SK-N-SH treated with all-trans-retinoic acid at 6 μM for 48 hours (cell line): ENCODE measurements at regions not wholly inside any gene's neighbourhood (a gene's known extent, or its start where the extent isn't known, plus 50 kb on each side); places are given as distances from the start of the nearest gene placed in this dataset.

ENCODE experiments used
- ESRRG ChIP-seq: fragments of 250-450 bp; sonication (Bioruptor Pico); IDR thresholded peaks from 2 replicates; pipeline ENCODE4 v1.6.1; 2021; ENCODE audit warnings: mild to moderate bottlenecking
- OSR1 ChIP-seq: fragments of 250-450 bp; sonication (Bioruptor Pico); IDR thresholded peaks from 2 replicates; pipeline ENCODE4 v1.8.0; 2022; ENCODE audit warnings: moderate library complexity, mild to moderate bottlenecking, inconsistent platforms
- ZFP3 ChIP-seq: fragments of 250-450 bp; sonication (Bioruptor Pico); IDR thresholded peaks from 2 replicates; pipeline ENCODE4 v1.5.0; 2020; ENCODE audit warnings: mild to moderate bottlenecking, moderate library complexity
- ZNF70 ChIP-seq: fragments of 450-650 bp; formaldehyde crosslinking; IDR thresholded peaks from 2 replicates; pipeline ENCODE4 v1.5.0; 2020; ENCODE audit warnings: mild to moderate bottlenecking, moderate library complexity
- TF ChIP-seq, protein P1 (sequence below): fragments of 250-450 bp; sonication (Bioruptor Pico); IDR thresholded peaks from 2 replicates; pipeline ENCODE4 v1.8.0; 2020; ENCODE audit warnings: mild to moderate bottlenecking, moderate library complexity, borderline replicate concordance

DNA sequence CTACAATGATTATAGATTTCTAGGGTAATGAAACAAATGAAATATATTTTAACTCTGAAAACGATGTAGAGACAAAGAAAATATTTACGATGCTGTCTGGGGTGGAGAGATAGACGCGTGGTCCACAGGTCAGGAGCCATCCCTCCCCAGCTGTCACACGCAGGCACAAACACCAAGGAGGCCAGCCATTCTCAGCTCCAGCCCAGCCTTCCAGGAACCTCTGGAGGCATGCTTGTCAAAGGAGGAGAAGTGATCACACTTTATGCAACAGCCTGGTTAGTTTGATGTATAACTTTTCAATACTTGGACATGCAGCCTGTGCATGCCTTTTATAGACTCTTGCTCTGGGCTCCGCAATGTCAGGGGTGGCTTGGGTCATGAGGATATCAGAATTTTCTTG is 391.5 kb upstream of the MGMT start:
- TF ChIP-seq ZNF70 (CRISPR knock-in tag): no peak
- no peak for TF ChIP-seq ZFP3 (CRISPR knock-in tag)
- TF ChIP-seq, protein P1, sequence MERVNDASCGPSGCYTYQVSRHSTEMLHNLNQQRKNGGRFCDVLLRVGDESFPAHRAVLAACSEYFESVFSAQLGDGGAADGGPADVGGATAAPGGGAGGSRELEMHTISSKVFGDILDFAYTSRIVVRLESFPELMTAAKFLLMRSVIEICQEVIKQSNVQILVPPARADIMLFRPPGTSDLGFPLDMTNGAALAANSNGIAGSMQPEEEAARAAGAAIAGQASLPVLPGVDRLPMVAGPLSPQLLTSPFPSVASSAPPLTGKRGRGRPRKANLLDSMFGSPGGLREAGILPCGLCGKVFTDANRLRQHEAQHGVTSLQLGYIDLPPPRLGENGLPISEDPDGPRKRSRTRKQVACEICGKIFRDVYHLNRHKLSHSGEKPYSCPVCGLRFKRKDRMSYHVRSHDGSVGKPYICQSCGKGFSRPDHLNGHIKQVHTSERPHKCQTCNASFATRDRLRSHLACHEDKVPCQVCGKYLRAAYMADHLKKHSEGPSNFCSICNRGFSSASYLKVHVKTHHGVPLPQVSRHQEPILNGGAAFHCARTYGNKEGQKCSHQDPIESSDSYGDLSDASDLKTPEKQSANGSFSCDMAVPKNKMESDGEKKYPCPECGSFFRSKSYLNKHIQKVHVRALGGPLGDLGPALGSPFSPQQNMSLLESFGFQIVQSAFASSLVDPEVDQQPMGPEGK: no peak
- TF ChIP-seq OSR1 (CRISPR knock-in tag): no peak
- no peak for TF ChIP-seq ESRRG
